Breast epithelium (tissue), 3 donors: ENCODE measurements at regions not wholly inside any gene's neighbourhood (a gene's known extent, or its start where the extent isn't known, plus 50 kb on each side); places are given as distances from the start of the nearest gene placed in this dataset.

ENCODE experiments used
- CTCF ChIP-seq, 3 donors: fragments of 450-650 bp; IDR thresholded peaks; one replicate each; pipeline ENCODE4 v1.5.1; 2016 to 2017; ENCODE audit warnings: antibody characterized with exemption in 3 of 3, mild to moderate bottlenecking in 3 of 3, moderate library complexity in 3 of 3
- POLR2A ChIP-seq: fragments of 450-650 bp; IDR thresholded peaks from one replicate; pipeline ENCODE4 v1.6.1; 2016; ENCODE audit warnings: antibody characterized with exemption, mild to moderate bottlenecking, moderate library complexity
- POLR2AphosphoS5 ChIP-seq, 3 donors: sonication (generic); formaldehyde crosslinking; IDR thresholded peaks; one replicate each; pipeline ENCODE4 v1.6.1; 2017; ENCODE audit warnings: antibody characterized with exemption in 3 of 3

GRCh38 chr10:28822719-28823464 lies 145.6 kb downstream of the BAMBI start:
- TF ChIP-seq POLR2A = no peak
- no peak for TF ChIP-seq CTCF (IDR thresholded peaks at IDR 0.05)
- TF ChIP-seq POLR2AphosphoS5 (IDR thresholded peaks at IDR 0.05) = no peak
